ENCODE measurements at regions not wholly inside any gene's neighbourhood (a gene's known extent, or its start where the extent isn't known, plus 50 kb on each side); places are given as distances from the start of the nearest gene placed in this dataset.

- CTCF ChIA-PET = no interaction called here
- no peak for TF ChIP-seq CTCF (IDR thresholded peaks at IDR 0.05; ENCODE audit: insufficient read depth, low read length, missing control alignments)
- no peak for DNase-seq (ENCODE audit: low read depth, low spot score)
- POLR2A ChIA-PET = no interaction called here
- H3K4me3 ChIP-seq (ENCODE audit: low read depth, low read length) = no peak overlapping the region
Measured at GRCh38 chr17:72530454-72530853, 409.6 kb downstream of the SOX9 start.

GRCh38 chr17:72531729-72532128, 410.9 kb downstream of the SOX9 start:
- DNase-seq (ENCODE audit: low read depth, low spot score) = no peak
- no peak for TF ChIP-seq CTCF (IDR thresholded peaks at IDR 0.05; ENCODE audit: insufficient read depth, low read length, missing control alignments)
- CTCF ChIA-PET = interaction anchor here (0.8 kb wide), 1 partner anchor 1764 kb away, joined by 3 read pairs; no protein-coding TSS in a partner anchor
- POLR2A ChIA-PET = no interaction called here
- no peak overlapping the region for H3K4me3 ChIP-seq (ENCODE audit: low read depth, low read length)

- TF ChIP-seq CTCF (IDR thresholded peaks at IDR 0.05; ENCODE audit: insufficient read depth, low read length, missing control alignments) = no peak
- no peak overlapping the region for H3K4me3 ChIP-seq (ENCODE audit: low read depth, low read length)
- DNase-seq (ENCODE audit: low read depth, low spot score) = no peak
- POLR2A ChIA-PET = no interaction called here
- CTCF ChIA-PET = no interaction called here
Measured at GRCh38 chr17:72534265-72534664, 413.4 kb downstream of the SOX9 start.

- TF ChIP-seq CTCF (IDR thresholded peaks at IDR 0.05; ENCODE audit: insufficient read depth, low read length, missing control alignments) = no peak
- H3K4me3 ChIP-seq (ENCODE audit: low read depth, low read length) = no peak overlapping the region
- DNase-seq (ENCODE audit: low read depth, low spot score) = no peak
- ChIA-PET POLR2A (no interaction called here), CTCF (interaction anchor here (1.7 kb wide), 1 partner anchor 25 kb away, joined by 6 read pairs; no protein-coding TSS in a partner anchor)
Measured at GRCh38 chr17:72534776-72535175, 414.0 kb downstream of the SOX9 start.

GRCh38 chr17:72535346-72535745, 414.5 kb downstream of the SOX9 start:
- ChIA-PET CTCF (interaction anchor here (1.7 kb wide), 1 partner anchor 24 kb away, joined by 6 read pairs; no protein-coding TSS in a partner anchor), POLR2A (no interaction called here)
- no peak overlapping the region for H3K4me3 ChIP-seq (ENCODE audit: low read depth, low read length)
- DNase-seq (ENCODE audit: low read depth, low spot score) = no peak
- TF ChIP-seq CTCF (IDR thresholded peaks at IDR 0.05; ENCODE audit: insufficient read depth, low read length, missing control alignments) = no peak

- POLR2A ChIA-PET = no interaction called here
- CTCF ChIA-PET = interaction anchor here (1.7 kb wide), 1 partner anchor 24 kb away, joined by 6 read pairs; no protein-coding TSS in a partner anchor
- DNase-seq (ENCODE audit: low read depth, low spot score) = no peak
- no peak for TF ChIP-seq CTCF (IDR thresholded peaks at IDR 0.05; ENCODE audit: insufficient read depth, low read length, missing control alignments)
- H3K4me3 ChIP-seq (ENCODE audit: low read depth, low read length) = no peak overlapping the region
Measured at GRCh38 chr17:72535779-72536178, 415.0 kb downstream of the SOX9 start.
